ENCODE measurements at regions not wholly inside any gene's neighbourhood (a gene's known extent, or its start where the extent isn't known, plus 50 kb on each side); places are given as distances from the start of the nearest gene placed in this dataset.

DNA sequence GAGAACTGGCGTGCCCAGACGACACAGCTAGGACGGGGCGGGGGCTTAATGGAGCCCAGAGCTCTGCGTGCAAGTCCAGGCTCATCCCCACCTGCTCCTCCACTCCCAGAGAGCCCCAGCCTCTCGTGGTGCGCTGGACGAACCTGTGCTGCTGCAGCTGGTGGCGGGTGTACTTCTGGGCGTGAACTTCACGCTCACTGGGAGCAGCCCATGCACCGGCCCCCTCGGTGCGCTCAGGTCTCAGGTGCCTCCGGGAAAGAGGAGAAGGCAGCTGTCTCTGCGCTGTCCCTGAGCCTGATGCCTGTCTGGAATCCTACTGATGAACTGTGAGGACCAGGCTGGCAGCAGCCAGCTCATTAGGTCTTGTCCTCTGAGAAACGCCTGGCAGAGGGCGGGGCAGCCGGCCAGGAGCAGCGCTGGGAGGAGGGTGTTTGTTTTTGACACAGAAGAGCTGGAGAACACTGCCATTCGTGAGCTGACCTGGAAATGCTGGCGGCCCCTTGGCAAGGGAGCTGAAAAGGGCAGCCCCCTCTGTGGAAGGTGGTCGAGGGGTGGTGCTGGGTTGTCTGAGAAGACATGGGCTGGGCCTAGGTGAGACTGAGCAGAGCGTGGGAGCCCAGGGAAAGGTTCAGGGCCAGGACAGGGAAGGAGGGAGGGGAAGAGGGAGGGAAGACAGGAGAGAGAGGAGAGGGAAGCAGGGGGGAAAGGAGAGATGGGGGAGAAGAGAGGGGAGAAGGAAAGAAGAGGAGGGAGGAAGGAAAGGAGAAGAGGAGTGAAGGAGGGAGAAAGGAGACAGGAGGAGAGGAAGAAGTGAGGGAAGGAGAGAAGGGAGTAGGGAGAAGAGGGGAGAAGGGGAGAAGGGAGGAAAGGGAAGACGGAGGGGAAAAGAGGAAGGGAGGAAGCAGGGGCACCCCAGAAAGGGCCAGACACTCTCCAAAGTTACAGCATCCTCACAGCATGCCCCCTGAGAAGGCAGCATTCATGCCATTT lies 53.5 kb upstream of the TNS3 start (continued):
- TF ChIP-seq ZNF557 (CRISPR knock-in tag; IDR thresholded peaks at IDR 0.05) (no peak), BCL6 (CRISPR knock-in tag; IDR thresholded peaks at IDR 0.05) (0 out of 2 replicates have a peak, but pooled peaks have one; percentile 21), MED1 (CRISPR knock-in tag; IDR thresholded peaks at IDR 0.05) (peak; percentile 54; the same call in 1 of the 2 replicates), ZBTB38 (CRISPR knock-in tag; IDR thresholded peaks at IDR 0.05) (0 out of 2 replicates have a peak, but pooled peaks have one; percentile 11), MEIS2 (CRISPR knock-in tag; IDR thresholded peaks at IDR 0.05) (peak; percentile 34; the same call in 1 of the 2 replicates), ATM (IDR thresholded peaks at IDR 0.05; ENCODE audit: borderline replicate concordance) (no peak), KLF16 (CRISPR knock-in tag; IDR thresholded peaks at IDR 0.05) (no peak), YEATS2 (CRISPR knock-in tag; IDR thresholded peaks at IDR 0.05; ENCODE audit: borderline replicate concordance) (no peak), ZSCAN12 (CRISPR knock-in tag; IDR thresholded peaks at IDR 0.05) (no peak), DNMT1 (CRISPR knock-in tag; IDR thresholded peaks at IDR 0.05) (no peak), SALL1 (CRISPR knock-in tag; IDR thresholded peaks at IDR 0.05) (peak; percentile 55; the same call in 1 of the 2 replicates), SIN3B (IDR thresholded peaks at IDR 0.05; ENCODE audit: low read length) (no peak), REL (CRISPR knock-in tag; conservative IDR thresholded peaks at IDR 0.05) (no peak), HNRNPLL (IDR thresholded peaks at IDR 0.05; ENCODE audit: low read depth, low read length, poor library complexity, severe bottlenecking) (peak; percentile 57)
- TF ChIP-seq, protein P1, sequence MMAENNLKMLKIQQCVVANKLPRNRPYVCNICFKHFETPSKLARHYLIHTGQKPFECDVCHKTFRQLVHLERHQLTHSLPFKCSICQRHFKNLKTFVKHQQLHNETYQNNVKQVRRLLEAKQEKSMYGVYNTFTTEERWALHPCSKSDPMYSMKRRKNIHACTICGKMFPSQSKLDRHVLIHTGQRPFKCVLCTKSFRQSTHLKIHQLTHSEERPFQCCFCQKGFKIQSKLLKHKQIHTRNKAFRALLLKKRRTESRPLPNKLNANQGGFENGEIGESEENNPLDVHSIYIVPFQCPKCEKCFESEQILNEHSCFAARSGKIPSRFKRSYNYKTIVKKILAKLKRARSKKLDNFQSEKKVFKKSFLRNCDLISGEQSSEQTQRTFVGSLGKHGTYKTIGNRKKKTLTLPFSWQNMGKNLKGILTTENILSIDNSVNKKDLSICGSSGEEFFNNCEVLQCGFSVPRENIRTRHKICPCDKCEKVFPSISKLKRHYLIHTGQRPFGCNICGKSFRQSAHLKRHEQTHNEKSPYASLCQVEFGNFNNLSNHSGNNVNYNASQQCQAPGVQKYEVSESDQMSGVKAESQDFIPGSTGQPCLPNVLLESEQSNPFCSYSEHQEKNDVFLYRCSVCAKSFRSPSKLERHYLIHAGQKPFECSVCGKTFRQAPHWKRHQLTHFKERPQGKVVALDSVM (CRISPR knock-in tag; IDR thresholded peaks at IDR 0.05), result no peak
- TF ChIP-seq, protein P2, sequence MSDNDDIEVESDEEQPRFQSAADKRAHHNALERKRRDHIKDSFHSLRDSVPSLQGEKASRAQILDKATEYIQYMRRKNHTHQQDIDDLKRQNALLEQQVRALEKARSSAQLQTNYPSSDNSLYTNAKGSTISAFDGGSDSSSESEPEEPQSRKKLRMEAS (IDR thresholded peaks at IDR 0.05), result peak; percentile 45; the same call in 1 of the 2 replicates
- TF ChIP-seq, protein P3, sequence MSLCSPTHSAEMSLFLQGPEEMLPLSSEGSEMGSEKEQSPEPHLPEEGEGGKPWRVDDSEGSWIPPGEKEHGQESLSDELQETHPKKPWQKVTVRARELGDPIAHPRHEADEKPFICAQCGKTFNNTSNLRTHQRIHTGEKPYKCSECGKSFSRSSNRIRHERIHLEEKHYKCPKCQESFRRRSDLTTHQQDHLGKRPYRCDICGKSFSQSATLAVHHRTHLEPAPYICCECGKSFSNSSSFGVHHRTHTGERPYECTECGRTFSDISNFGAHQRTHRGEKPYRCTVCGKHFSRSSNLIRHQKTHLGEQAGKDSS (CRISPR knock-in tag; IDR thresholded peaks at IDR 0.05; ENCODE audit: borderline replicate concordance, low read depth), result peak; percentile 28; the same call in 1 of the 2 replicates
- TF ChIP-seq, protein P4, sequence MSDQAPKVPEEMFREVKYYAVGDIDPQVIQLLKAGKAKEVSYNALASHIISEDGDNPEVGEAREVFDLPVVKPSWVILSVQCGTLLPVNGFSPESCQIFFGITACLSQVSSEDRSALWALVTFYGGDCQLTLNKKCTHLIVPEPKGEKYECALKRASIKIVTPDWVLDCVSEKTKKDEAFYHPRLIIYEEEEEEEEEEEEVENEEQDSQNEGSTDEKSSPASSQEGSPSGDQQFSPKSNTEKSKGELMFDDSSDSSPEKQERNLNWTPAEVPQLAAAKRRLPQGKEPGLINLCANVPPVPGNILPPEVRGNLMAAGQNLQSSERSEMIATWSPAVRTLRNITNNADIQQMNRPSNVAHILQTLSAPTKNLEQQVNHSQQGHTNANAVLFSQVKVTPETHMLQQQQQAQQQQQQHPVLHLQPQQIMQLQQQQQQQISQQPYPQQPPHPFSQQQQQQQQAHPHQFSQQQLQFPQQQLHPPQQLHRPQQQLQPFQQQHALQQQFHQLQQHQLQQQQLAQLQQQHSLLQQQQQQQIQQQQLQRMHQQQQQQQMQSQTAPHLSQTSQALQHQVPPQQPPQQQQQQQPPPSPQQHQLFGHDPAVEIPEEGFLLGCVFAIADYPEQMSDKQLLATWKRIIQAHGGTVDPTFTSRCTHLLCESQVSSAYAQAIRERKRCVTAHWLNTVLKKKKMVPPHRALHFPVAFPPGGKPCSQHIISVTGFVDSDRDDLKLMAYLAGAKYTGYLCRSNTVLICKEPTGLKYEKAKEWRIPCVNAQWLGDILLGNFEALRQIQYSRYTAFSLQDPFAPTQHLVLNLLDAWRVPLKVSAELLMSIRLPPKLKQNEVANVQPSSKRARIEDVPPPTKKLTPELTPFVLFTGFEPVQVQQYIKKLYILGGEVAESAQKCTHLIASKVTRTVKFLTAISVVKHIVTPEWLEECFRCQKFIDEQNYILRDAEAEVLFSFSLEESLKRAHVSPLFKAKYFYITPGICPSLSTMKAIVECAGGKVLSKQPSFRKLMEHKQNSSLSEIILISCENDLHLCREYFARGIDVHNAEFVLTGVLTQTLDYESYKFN (CRISPR knock-in tag; conservative IDR thresholded peaks at IDR 0.05), result peak; percentile 39; the same call in 1 of the 2 replicates
- TF ChIP-seq, protein P5, sequence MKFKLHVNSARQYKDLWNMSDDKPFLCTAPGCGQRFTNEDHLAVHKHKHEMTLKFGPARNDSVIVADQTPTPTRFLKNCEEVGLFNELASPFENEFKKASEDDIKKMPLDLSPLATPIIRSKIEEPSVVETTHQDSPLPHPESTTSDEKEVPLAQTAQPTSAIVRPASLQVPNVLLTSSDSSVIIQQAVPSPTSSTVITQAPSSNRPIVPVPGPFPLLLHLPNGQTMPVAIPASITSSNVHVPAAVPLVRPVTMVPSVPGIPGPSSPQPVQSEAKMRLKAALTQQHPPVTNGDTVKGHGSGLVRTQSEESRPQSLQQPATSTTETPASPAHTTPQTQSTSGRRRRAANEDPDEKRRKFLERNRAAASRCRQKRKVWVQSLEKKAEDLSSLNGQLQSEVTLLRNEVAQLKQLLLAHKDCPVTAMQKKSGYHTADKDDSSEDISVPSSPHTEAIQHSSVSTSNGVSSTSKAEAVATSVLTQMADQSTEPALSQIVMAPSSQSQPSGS (CRISPR knock-in tag; IDR thresholded peaks at IDR 0.05), result no peak

Data from HepG2 (cell line).